Left ventricle myocardium inferior (tissue), 1 donor: ENCODE measurements at regions not wholly inside any gene's neighbourhood (a gene's known extent, or its start where the extent isn't known, plus 50 kb on each side); places are given as distances from the start of the nearest gene placed in this dataset.

Experiments
- DNase-seq: peaks from one replicate; pipeline ENCODE4 v3.0.0-alpha.2; 2020
- H3K27ac ChIP-seq: fragments of 200-600 bp; replicated peaks from 2 replicates; pipeline ENCODE4 v1.8.0; 2021
- H3K27me3 ChIP-seq: fragments of 200-600 bp; 2 replicates; pipeline ENCODE4 v1.8.0; 2021; ENCODE audit warnings: low read depth
- H3K36me3 ChIP-seq: fragments of 200-600 bp; 2 replicates; pipeline ENCODE4 v1.8.0; 2021
- H3K4me1 ChIP-seq: fragments of 200-600 bp; 2 replicates; pipeline ENCODE4 v1.8.0; 2021
- H3K4me3 ChIP-seq: fragments of 200-600 bp; 2 replicates; pipeline ENCODE4 v1.8.0; 2021; ENCODE audit warnings: mild to moderate bottlenecking, moderate library complexity
- H3K9me3 ChIP-seq: fragments of 200-600 bp; replicated peaks from 2 replicates; pipeline ENCODE4 v1.8.0; 2021
- CTCF ChIP-seq: fragments of 200-600 bp; IDR thresholded peaks from 2 replicates; pipeline ENCODE4 v1.8.0; 2021; ENCODE audit warnings: antibody characterized with exemption, mild to moderate bottlenecking, borderline replicate concordance
- intact Hi-C: fragments of 100-400 bp; cut with micrococcal nuclease; formaldehyde crosslinking; loops from one replicate; pipeline ENCODE4 v1.11.0; 2022
- donor health status: DM: no; HTN: yes; CAD: no; lungs with severe emphysema.

GRCh38 chr6:132960720-132961119 lies 146.4 kb downstream of the RPS12 start:
- no peak for DNase-seq
- intact Hi-C loops = no loop called here
- Histone ChIP-seq H3K27ac (no peak overlapping the region), H3K4me3 (no peak overlapping the region), H3K36me3 (no peaks in the 10 kb centered on the region), H3K4me1 (peaks cover 22% of the 10 kb centered on the region), H3K9me3 (no peaks in the 10 kb centered on the region), H3K27me3 (peaks cover 5% of the 10 kb centered on the region)
- no peak for TF ChIP-seq CTCF

- Histone ChIP-seq H3K4me3 (no peak overlapping the region), H3K9me3 (no peaks in the 10 kb centered on the region), H3K27ac (no peak overlapping the region), H3K4me1 (peaks cover 22% of the 10 kb centered on the region), H3K36me3 (no peaks in the 10 kb centered on the region), H3K27me3 (peaks cover 1% of the 10 kb centered on the region)
- no peak for TF ChIP-seq CTCF
- DNase-seq = no peak
- intact Hi-C loops = no loop called here
These were observed 146.8 kb downstream of the RPS12 start for GRCh38 chr6:132961122-132961521.

- H3K36me3 ChIP-seq = no peaks in the 10 kb centered on the region
- no peaks in the 10 kb centered on the region for H3K27me3 ChIP-seq
- intact Hi-C loops = no loop called here
- TF ChIP-seq CTCF = no peak
- no peaks in the 10 kb centered on the region for H3K9me3 ChIP-seq
- H3K27ac ChIP-seq = no peak overlapping the region
- H3K4me3 ChIP-seq = no peak overlapping the region
- no peak for DNase-seq
- H3K4me1 ChIP-seq = peaks cover 22% of the 10 kb centered on the region
These were observed 147.2 kb downstream of the RPS12 start for GRCh38 chr6:132961610-132962009.

- intact Hi-C loops = no loop called here
- TF ChIP-seq CTCF = peak; percentile 73
- Histone ChIP-seq H3K9me3 (no peaks in the 10 kb centered on the region), H3K4me1 (peaks cover 22% of the 10 kb centered on the region), H3K27me3 (no peaks in the 10 kb centered on the region), H3K4me3 (no peak overlapping the region), H3K36me3 (no peaks in the 10 kb centered on the region), H3K27ac (no peak overlapping the region)
- peak; percentile 60 for DNase-seq
These were observed 148.8 kb downstream of the RPS12 start for GRCh38 chr6:132962936-132963868.

- Histone ChIP-seq H3K27me3 (no peaks in the 10 kb centered on the region), H3K4me1 (peaks cover 22% of the 10 kb centered on the region), H3K36me3 (no peaks in the 10 kb centered on the region), H3K9me3 (no peaks in the 10 kb centered on the region), H3K4me3 (no peak overlapping the region), H3K27ac (no peak overlapping the region)
- intact Hi-C loops = no loop called here
- no peak for DNase-seq
- no peak for TF ChIP-seq CTCF
These were observed 149.9 kb downstream of the RPS12 start for GRCh38 chr6:132964101-132964867.
